Thymus (tissue), 11 donors: ENCODE measurements at regions not wholly inside any gene's neighbourhood (a gene's known extent, or its start where the extent isn't known, plus 50 kb on each side); places are given as distances from the start of the nearest gene placed in this dataset.

ENCODE experiments used
- DNase-seq, 9 donors: peaks; one replicate each; pipeline ENCODE4 v3.0.0-alpha.2; 2013; ENCODE audit warnings: low spot score in 9 of 9, low read depth in 6 of 9, missing footprints in 1 of 9
- H3K27ac ChIP-seq, 2 donors: one replicate each; pipeline ENCODE4 v1.5.1; 2013; ENCODE audit warnings: control low read depth in 1 of 2, low read depth in 1 of 2, low read length in 1 of 2, mild to moderate bottlenecking in 1 of 2, moderate library complexity in 1 of 2
- H3K27me3 ChIP-seq, 2 donors: one replicate each; pipeline ENCODE4 v1.5.1; 2013; ENCODE audit warnings: low read length in 1 of 2; ENCODE audit not compliant: control insufficient read depth in 2 of 2, insufficient read depth in 1 of 2
- H3K36me3 ChIP-seq, 2 donors: one replicate each; pipeline ENCODE4 v1.5.1; 2013; ENCODE audit warnings: low read length in 1 of 2, mild to moderate bottlenecking in 1 of 2, moderate library complexity in 1 of 2; ENCODE audit not compliant: control insufficient read depth in 2 of 2, insufficient read depth in 2 of 2
- H3K4me1 ChIP-seq, 2 donors: one replicate each; pipeline ENCODE4 v1.5.1; 2013; ENCODE audit warnings: low read length in 2 of 2; ENCODE audit not compliant: control insufficient read depth in 2 of 2, insufficient read depth in 2 of 2
- H3K4me3 ChIP-seq, 2 donors: one replicate each; pipeline ENCODE4 v1.5.1; 2013; ENCODE audit warnings: low read length in 2 of 2, control low read depth in 1 of 2, mild to moderate bottlenecking in 1 of 2
- H3K9me3 ChIP-seq, 2 donors: one replicate each; pipeline ENCODE4 v1.5.1; 2013; ENCODE audit warnings: low read length in 1 of 2, mild to moderate bottlenecking in 1 of 2; ENCODE audit not compliant: control insufficient read depth in 2 of 2, insufficient read depth in 1 of 2
- WGBS: extraction: QIAGEN DNeasy Blood & Tissue Kit; methylation state at CpG from one replicate; pipeline ENCODE4 v1.1.7; 2013; 5-methylcytosine and 5-hydroxymethylcytosine counted together
- donor health status: healthy.

- WGBS, result 85% methylated on average over 2 of the region's 2 CpGs
- H3K4me3 ChIP-seq, result no peak overlapping the region
- no peak overlapping the region for H3K27ac ChIP-seq
Observed at GRCh38 chr12:97912943-97913342, 450.3 kb downstream of the RMST start.

GRCh38 chr12:97921979-97922722 lies 459.5 kb downstream of the RMST start:
- Histone ChIP-seq H3K4me1 (no peaks in the 10 kb centered on the region), H3K36me3 (no peaks in the 10 kb centered on the region), H3K9me3 (no peaks in the 10 kb centered on the region), H3K27ac (no peak overlapping the region), H3K27me3 (no peaks in the 10 kb centered on the region), H3K4me3 (no peak overlapping the region)
- WGBS, result 60% methylated on average over 1 of the region's 1 CpG
- DNase-seq, result no peak

More at GRCh38 chr12:97912943-97913342, 450.3 kb downstream of the RMST start:
- Histone ChIP-seq H3K27me3 (no peaks in the 10 kb centered on the region), H3K36me3 (no peaks in the 10 kb centered on the region), H3K9me3 (no peaks in the 10 kb centered on the region), H3K4me1 (no peaks in the 10 kb centered on the region)
- no peak for DNase-seq

DNA sequence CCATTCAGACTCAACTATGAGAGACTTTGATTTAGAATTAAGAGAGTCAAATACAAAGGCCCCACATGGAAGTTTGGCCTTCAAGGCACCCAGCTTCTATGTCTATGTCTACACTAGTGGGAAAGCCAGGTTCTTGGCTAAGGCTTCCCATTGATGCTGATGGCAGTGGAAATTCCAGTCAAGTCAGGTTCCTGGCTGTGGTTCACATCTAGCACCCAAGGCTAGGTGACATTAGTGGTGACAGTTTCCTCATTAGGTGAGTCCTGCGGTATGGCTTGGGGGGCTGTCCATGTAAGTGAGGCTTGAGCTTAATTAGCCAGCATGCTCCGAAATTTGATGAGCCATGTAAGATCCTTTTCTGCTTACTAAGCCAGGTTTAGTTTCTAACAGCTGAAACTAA lies 460.9 kb downstream of the RMST start:
- no peaks in the 10 kb centered on the region for H3K9me3 ChIP-seq
- WGBS, result 87% methylated on average over 2 of the region's 2 CpGs
- no peaks in the 10 kb centered on the region for H3K36me3 ChIP-seq
- no peak for DNase-seq
- no peaks in the 10 kb centered on the region for H3K27me3 ChIP-seq
- H3K4me3 ChIP-seq, result no peak overlapping the region
- H3K27ac ChIP-seq, result no peak overlapping the region
- H3K4me1 ChIP-seq, result no peaks in the 10 kb centered on the region

DNA sequence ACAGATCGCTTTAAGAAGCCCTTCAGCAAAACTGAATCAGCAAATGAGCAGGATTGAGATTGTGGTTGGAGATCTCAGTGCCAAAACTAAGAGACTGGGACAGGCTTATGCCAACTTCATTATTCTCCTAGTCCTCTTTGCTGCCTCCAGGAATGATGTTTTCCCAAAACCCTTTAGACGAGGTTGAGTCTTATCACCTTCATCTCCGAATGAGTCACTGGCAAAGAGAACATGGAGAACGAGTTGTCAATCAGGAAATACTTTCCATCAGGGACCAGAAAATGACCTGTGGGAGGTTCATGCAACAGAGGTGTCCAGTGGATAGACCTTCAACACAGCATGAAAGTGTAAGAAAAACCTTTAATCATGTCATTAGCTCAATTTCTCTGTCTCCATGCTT lies 461.5 kb downstream of the RMST start:
- no peaks in the 10 kb centered on the region for H3K27me3 ChIP-seq
- no peaks in the 10 kb centered on the region for H3K4me1 ChIP-seq
- WGBS, result 76% methylated on average over 4 of the region's 4 CpGs
- H3K36me3 ChIP-seq, result no peaks in the 10 kb centered on the region
- no peaks in the 10 kb centered on the region for H3K9me3 ChIP-seq
- no peak overlapping the region for H3K27ac ChIP-seq
- DNase-seq, result no peak
- no peak overlapping the region for H3K4me3 ChIP-seq

DNA sequence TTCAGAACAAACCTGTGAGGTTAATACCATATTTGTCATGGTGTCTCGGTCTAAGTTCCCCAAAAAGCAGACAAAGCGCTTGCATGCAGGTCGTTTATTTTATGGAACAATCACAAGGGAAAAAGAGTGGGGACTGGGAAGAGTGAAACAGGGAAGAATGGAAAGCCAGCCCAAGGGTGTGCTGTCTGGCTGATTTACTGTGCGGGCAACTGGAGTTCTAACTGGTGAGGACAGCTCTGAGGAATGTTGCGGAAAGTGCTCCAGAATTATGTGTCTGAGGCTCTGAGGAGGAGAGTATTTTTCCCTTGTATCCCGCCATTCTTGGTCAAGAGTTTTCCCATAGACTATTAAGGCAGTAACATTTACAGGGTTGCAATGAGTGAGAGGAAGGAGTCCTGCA lies 465.4 kb downstream of the RMST start:
- no peak for DNase-seq
- Histone ChIP-seq H3K27me3 (no peaks in the 10 kb centered on the region), H3K9me3 (no peaks in the 10 kb centered on the region), H3K27ac (no peak overlapping the region), H3K36me3 (no peaks in the 10 kb centered on the region), H3K4me3 (no peak overlapping the region), H3K4me1 (no peaks in the 10 kb centered on the region)
- 91% methylated on average over 6 of the region's 6 CpGs for whole genome bisulfite sequencing

- WGBS, result 75% methylated on average over 5 of the region's 5 CpGs
- Histone ChIP-seq H3K9me3 (no peaks in the 10 kb centered on the region), H3K27ac (no peak overlapping the region), H3K4me3 (no peak overlapping the region), H3K36me3 (no peaks in the 10 kb centered on the region), H3K27me3 (no peaks in the 10 kb centered on the region), H3K4me1 (no peaks in the 10 kb centered on the region)
- DNase-seq, result no peak
Observed at GRCh38 chr12:97936165-97936564, 473.6 kb downstream of the RMST start.

DNA sequence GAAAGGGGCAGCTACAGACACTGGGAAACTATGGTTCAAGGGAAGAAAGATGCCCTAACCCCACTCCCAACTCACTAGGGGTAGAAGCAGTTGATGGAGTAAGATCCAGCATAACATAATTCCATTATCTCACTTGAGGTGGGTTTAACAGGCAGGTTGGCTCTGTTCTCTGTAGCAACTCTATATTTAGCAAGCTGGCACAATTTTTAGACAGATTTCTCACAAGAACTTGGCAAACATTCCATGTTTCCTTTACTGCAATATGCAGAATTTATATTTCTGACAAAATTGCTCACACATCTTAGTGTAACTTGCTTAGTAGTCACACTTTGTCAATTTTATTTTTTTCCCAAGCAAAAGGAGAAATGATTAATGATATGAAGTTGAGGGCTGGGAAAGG lies 475.4 kb downstream of the RMST start:
- Histone ChIP-seq H3K4me3 (no peak overlapping the region), H3K4me1 (no peaks in the 10 kb centered on the region), H3K27ac (no peak overlapping the region), H3K9me3 (no peaks in the 10 kb centered on the region), H3K36me3 (no peaks in the 10 kb centered on the region), H3K27me3 (no peaks in the 10 kb centered on the region)
- no peak for DNase-seq

DNA sequence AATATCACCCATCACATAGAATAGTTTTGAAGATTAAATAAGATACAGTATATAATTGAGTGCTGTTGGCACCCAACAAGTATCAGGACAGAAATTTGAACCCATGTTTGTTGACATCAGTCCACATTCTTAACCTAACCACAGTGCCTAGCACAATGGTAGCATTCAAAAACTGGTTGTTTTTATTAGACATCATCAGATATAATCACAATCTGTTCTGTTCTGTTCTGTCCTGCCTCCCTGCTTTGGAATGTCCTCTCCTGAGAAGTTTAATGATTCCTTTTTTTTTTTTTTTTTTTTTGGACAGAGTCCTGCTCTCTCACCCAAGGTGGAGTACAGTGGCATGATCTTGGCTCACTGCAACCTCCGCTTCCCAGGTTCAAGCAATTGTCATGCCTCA lies 476.6 kb downstream of the RMST start:
- H3K27ac ChIP-seq, result no peak overlapping the region
- WGBS, result 100% methylated on average over 1 of the region's 1 CpG
- H3K4me3 ChIP-seq, result no peak overlapping the region
- H3K9me3 ChIP-seq, result no peaks in the 10 kb centered on the region
- DNase-seq, result no peak
- no peaks in the 10 kb centered on the region for H3K27me3 ChIP-seq
- no peaks in the 10 kb centered on the region for H3K36me3 ChIP-seq
- no peaks in the 10 kb centered on the region for H3K4me1 ChIP-seq

DNA sequence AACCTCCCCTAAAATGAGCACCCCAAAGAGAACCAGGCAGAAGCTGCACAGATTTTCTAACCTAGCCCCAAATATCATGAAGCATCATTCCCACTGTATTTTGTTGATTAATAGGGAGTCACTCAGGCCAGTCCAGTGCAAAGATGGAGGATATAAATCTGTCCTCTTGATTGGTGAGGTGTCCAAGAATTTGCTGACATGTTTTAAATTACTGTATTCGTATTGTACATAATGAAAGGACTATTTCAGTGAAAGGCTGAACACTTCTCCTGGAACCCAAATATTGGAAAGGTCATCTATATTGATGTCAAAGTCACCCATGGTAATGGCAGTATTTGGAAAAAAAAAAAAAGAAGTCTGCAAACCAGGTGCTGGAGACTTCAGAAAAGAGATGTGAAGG lies 477.5 kb downstream of the RMST start:
- no peaks in the 10 kb centered on the region for H3K36me3 ChIP-seq
- no peak overlapping the region for H3K4me3 ChIP-seq
- DNase-seq, result no peak
- H3K27ac ChIP-seq, result no peak overlapping the region
- 84% methylated on average over 1 of the region's 1 CpG for WGBS
- no peaks in the 10 kb centered on the region for H3K9me3 ChIP-seq
- no peaks in the 10 kb centered on the region for H3K27me3 ChIP-seq
- no peaks in the 10 kb centered on the region for H3K4me1 ChIP-seq
